MM.1S (cell line): ENCODE measurements at regions not wholly inside any gene's neighbourhood (a gene's known extent, or its start where the extent isn't known, plus 50 kb on each side); places are given as distances from the start of the nearest gene placed in this dataset.

ENCODE experiments used
- DNase-seq: peaks from one replicate; pipeline ENCODE4 v3.0.0-alpha.2; 2015
- H2AFZ ChIP-seq: fragments of 300-600 bp; sonication (generic); 2 replicates; pipeline ENCODE4 v1.6.0; 2016; ENCODE audit warnings: antibody characterized with exemption, low read length
- H3F3A ChIP-seq: fragments of 300-600 bp; sonication (generic); 2 replicates; pipeline ENCODE4 v1.6.1; 2016; ENCODE audit warnings: mild to moderate bottlenecking, antibody characterized with exemption, low read length, moderate library complexity, mixed read lengths; ENCODE audit not compliant: insufficient read depth
- H3K27ac ChIP-seq: fragments of 300-600 bp; sonication (generic); 2 replicates; pipeline ENCODE4 v1.5.1; 2016; ENCODE audit warnings: mild to moderate bottlenecking, low read length
- H3K27me3 ChIP-seq: fragments of 300-600 bp; sonication (generic); replicated peaks from 2 replicates; pipeline ENCODE4 v1.6.0; 2016; ENCODE audit warnings: low read length; ENCODE audit not compliant: insufficient read depth
- H3K36me3 ChIP-seq: fragments of 300-600 bp; sonication (generic); replicated peaks from 2 replicates; pipeline ENCODE4 v1.6.1; 2016; ENCODE audit warnings: mild to moderate bottlenecking, low read length, mixed read lengths; ENCODE audit not compliant: insufficient read depth
- H3K4me1 ChIP-seq: fragments of 300-600 bp; sonication (generic); 2 replicates; pipeline ENCODE4 v1.6.1; 2016; ENCODE audit warnings: low read length, mixed read lengths
- H3K4me2 ChIP-seq: fragments of 300-600 bp; sonication (generic); 2 replicates; pipeline ENCODE4 v1.6.0; 2016; ENCODE audit warnings: low read depth, low read length
- H3K4me3 ChIP-seq: fragments of 300-600 bp; sonication (generic); 2 replicates; pipeline ENCODE4 v1.5.1; 2016; ENCODE audit warnings: low read length, mixed read lengths
- H3K79me2 ChIP-seq: fragments of 300-600 bp; sonication (generic); 2 replicates; pipeline ENCODE4 v1.6.1; 2016; ENCODE audit warnings: mixed run types, low read length, mixed read lengths
- H3K9ac ChIP-seq: fragments of 300-600 bp; sonication (generic); 2 replicates; pipeline ENCODE4 v1.6.1; 2016; ENCODE audit warnings: low read length, mixed read lengths
- H3K9me2 ChIP-seq: fragments of 300-600 bp; sonication (generic); replicated peaks from 2 replicates; pipeline ENCODE4 v1.6.1; 2016; ENCODE audit warnings: mild to moderate bottlenecking, low read length, mixed read lengths; ENCODE audit not compliant: insufficient read depth
- H3K9me3 ChIP-seq: fragments of 300-600 bp; sonication (generic); replicated peaks from 2 replicates; pipeline ENCODE4 v1.6.1; 2016; ENCODE audit warnings: mild to moderate bottlenecking, low read length, mixed read lengths; ENCODE audit not compliant: insufficient read depth
- H4K20me1 ChIP-seq: fragments of 300-600 bp; sonication (generic); 2 replicates; pipeline ENCODE4 v1.6.1; 2016; ENCODE audit warnings: mild to moderate bottlenecking, low read length, moderate library complexity, mixed read lengths; ENCODE audit not compliant: insufficient read depth
- EZH2 ChIP-seq: fragments of 300-600 bp; sonication (generic); optimal IDR thresholded peaks from 2 replicates; pipeline ENCODE3; 2017; ENCODE audit warnings: low read depth, mild to moderate bottlenecking, antibody characterized with exemption, low read length, mixed read lengths
- EZH2phosphoT487 ChIP-seq: fragments of 300-600 bp; sonication (generic); IDR thresholded peaks from 2 replicates; pipeline ENCODE4 v1.6.1; 2018; ENCODE audit warnings: antibody characterized with exemption, low read length
- TF ChIP-seq, protein P1 (sequence below): fragments of 300-600 bp; sonication (generic); IDR thresholded peaks from 2 replicates; pipeline ENCODE4 v1.5.1; 2016; ENCODE audit warnings: antibody characterized with exemption, low read length, mixed read lengths

- no peaks in the 10 kb centered on the region for H3K27me3 ChIP-seq
- no peaks in the 10 kb centered on the region for H3K36me3 ChIP-seq
- H3K9ac ChIP-seq = no peak overlapping the region
- no peaks in the 10 kb centered on the region for H4K20me1 ChIP-seq
- H3K4me2 ChIP-seq = no peak overlapping the region
- 0 out of 2 replicates have a peak, but pooled peaks cover 4% of the 10 kb centered on the region for H3K4me1 ChIP-seq
- H3K4me3 ChIP-seq = no peak overlapping the region
- H3K27ac ChIP-seq = no peak overlapping the region
- H3K79me2 ChIP-seq = no peaks in the 10 kb centered on the region
- TF ChIP-seq EZH2phosphoT487 = no peak
- no peak for TF ChIP-seq EZH2
- TF ChIP-seq, protein P1, sequence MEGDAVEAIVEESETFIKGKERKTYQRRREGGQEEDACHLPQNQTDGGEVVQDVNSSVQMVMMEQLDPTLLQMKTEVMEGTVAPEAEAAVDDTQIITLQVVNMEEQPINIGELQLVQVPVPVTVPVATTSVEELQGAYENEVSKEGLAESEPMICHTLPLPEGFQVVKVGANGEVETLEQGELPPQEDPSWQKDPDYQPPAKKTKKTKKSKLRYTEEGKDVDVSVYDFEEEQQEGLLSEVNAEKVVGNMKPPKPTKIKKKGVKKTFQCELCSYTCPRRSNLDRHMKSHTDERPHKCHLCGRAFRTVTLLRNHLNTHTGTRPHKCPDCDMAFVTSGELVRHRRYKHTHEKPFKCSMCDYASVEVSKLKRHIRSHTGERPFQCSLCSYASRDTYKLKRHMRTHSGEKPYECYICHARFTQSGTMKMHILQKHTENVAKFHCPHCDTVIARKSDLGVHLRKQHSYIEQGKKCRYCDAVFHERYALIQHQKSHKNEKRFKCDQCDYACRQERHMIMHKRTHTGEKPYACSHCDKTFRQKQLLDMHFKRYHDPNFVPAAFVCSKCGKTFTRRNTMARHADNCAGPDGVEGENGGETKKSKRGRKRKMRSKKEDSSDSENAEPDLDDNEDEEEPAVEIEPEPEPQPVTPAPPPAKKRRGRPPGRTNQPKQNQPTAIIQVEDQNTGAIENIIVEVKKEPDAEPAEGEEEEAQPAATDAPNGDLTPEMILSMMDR = no peak
- DNase-seq = no peak
- H2AFZ ChIP-seq = no peak overlapping the region
- no peaks in the 10 kb centered on the region for H3K9me3 ChIP-seq
- H3F3A ChIP-seq = no peaks in the 10 kb centered on the region
- H3K9me2 ChIP-seq = no peaks in the 10 kb centered on the region
Measured at GRCh38 chr16:80029761-80030481, 429.4 kb upstream of the MAF start.

DNA sequence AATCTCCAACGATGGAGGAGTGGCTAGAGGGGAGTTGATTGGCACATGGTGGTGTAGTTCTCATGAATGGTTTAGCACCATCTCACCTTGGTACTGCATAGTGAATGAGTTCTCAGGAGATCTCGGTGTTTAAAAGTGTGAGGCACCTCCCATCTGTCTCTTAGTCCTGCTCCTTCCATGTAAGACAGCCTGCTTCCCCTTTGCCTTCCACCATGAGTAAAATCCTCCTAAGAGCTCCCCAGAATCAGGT, 428.8 kb upstream of the MAF start:
- Histone ChIP-seq H4K20me1 (no peaks in the 10 kb centered on the region), H2AFZ (no peak overlapping the region), H3K27ac (no peak overlapping the region), H3K9me2 (no peaks in the 10 kb centered on the region), H3K27me3 (no peaks in the 10 kb centered on the region), H3K4me3 (no peak overlapping the region), H3K9ac (no peak overlapping the region), H3K9me3 (no peaks in the 10 kb centered on the region), H3F3A (no peaks in the 10 kb centered on the region), H3K4me1 (0 out of 2 replicates have a peak, but pooled peaks cover 4% of the 10 kb centered on the region), H3K79me2 (no peaks in the 10 kb centered on the region), H3K4me2 (no peak overlapping the region), H3K36me3 (no peaks in the 10 kb centered on the region)
- TF ChIP-seq, protein P1 = no peak
- no peak for TF ChIP-seq EZH2
- no peak for TF ChIP-seq EZH2phosphoT487
- no peak for DNase-seq

DNA sequence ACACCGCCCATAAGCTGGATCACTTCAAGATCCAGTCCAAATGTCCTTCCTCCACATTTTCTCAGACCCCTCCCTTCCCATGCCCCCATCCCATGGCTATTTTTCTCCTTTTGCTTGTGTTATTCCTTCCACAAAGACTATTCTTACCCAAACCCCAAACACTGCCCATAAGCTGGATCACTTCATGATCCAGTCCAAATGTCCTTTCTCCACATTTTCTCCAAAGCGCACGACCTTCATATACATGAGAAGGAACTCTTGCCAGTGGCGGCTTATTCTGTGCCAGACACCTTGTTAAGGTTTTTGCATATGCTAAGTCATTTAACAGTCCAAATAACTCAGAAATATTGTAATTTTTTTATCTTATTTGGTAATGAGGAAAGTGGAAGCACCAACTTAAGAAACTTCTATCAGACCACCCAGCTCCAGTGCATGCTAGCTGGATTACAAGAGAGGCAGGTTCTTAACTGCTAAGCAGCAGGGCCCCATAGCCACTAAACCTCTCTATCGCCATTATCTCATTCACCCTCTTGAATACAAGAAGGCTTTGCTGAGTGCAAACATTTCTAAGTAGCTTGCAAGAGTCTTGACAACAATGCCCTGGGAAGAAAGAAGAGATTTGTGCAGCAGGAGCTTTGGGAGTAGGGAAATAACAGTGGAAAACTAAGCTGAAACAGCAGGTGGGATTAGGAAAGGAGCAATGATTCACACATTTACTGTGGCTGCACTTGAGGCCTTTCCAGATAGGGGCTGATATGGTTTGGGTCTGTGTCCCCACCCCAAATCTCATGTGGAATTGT, 428.2 kb upstream of the MAF start:
- Histone ChIP-seq H3K4me1 (0 out of 2 replicates have a peak, but pooled peaks cover 4% of the 10 kb centered on the region), H3K9me3 (no peaks in the 10 kb centered on the region), H2AFZ (no peak overlapping the region), H3K36me3 (no peaks in the 10 kb centered on the region), H3K4me2 (no peak overlapping the region), H3K9me2 (no peaks in the 10 kb centered on the region), H3K9ac (no peak overlapping the region), H3K27ac (no peak overlapping the region), H3K27me3 (no peaks in the 10 kb centered on the region), H4K20me1 (no peaks in the 10 kb centered on the region), H3K79me2 (no peaks in the 10 kb centered on the region), H3F3A (no peaks in the 10 kb centered on the region), H3K4me3 (no peak overlapping the region)
- no peak for TF ChIP-seq EZH2phosphoT487
- TF ChIP-seq EZH2 = no peak
- TF ChIP-seq, protein P1 = no peak
- DNase-seq = no peak
